ENCODE measurements at regions not wholly inside any gene's neighbourhood (a gene's known extent, or its start where the extent isn't known, plus 50 kb on each side); places are given as distances from the start of the nearest gene placed in this dataset.

DNA sequence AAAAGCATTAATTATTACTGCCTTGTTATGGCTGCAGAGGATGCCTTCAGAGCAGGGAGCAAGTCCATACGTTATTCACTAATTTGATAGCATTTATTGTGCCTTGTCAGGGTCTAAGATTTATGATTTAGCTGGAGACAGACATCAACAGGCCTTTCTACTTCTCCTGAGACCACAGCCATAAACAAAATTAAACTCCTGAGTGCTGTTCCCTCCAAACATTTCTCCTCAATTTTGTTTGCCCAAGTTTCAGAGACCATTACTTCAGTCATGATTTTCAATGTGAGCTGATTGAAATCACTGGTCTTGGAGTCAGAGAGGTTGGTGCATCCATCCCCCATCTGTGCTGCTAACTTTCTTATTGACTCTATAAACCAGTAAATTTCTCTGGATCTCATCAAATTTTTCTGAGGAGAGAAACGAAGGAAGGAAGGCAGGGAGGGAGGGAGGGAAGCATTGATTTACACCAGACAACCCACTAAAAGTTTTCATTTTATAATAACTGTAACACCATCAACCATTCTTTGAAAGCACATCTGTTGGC is 423.6 kb upstream of the CDH11 start:
- Mint-ChIP-seq H3K36me3 (ENCODE audit: low read depth) (no peaks in the 10 kb centered on the region), H3K4me3 (no peak overlapping the region), H3K27me3 (ENCODE audit: insufficient read depth) (no peaks in the 10 kb centered on the region), H3K4me1 (ENCODE audit: low read depth) (no peaks in the 10 kb centered on the region), H3K27ac (no peak overlapping the region), H3K9me3 (peaks cover 3% of the 10 kb centered on the region)
- DNase-seq (ENCODE audit: low spot score) = no peak
- intact Hi-C loops (cut with micrococcal nuclease) = no loop called here

DNA sequence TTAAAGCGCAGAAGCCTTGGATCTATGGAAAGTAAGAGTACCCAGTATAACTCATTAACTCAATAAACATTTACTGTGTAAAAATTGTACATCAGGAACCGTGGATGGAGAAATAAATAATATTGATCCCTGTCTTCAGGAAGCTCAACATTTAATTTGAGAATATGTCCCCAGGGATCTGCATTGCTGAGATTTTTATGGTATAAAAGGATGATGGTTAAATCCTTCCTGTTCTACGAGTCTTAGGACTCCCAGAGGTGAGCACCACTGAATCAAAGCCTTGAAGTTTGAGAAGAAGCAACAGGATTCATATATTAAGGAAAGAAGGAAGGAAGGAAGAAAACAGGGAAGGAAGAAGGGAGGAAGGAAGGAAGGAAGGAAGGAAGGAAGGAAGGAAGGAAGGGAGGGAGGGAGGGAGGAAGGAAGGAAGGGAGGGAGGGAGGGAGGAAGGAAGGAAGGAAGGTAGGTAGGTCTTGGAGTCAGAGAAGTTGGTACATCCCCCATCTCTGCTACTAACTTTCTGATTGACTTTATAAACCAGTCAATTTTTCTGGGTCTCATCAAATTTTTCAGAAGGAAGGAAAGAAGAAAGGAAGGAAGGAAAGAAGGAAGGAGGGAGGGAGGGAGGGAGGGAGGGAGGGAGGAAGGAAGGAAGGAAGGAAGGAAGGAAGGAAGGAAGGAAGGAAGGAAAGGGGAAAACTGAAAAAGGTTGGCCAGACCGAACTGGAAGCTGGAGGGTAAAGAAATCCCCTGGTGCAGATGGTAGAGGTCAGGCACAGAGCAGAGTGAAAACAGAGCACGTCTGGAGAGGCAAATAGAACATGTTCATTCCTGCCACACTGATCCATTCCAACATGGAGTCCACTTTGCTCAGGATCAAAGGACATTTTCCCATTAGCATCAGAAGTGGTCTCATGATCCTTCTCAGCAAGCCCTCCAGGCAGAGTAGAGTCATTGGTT is 422.2 kb upstream of the CDH11 start:
- H3K36me3 Mint-ChIP-seq (ENCODE audit: low read depth) = no peaks in the 10 kb centered on the region
- DNase-seq (ENCODE audit: low spot score) = no peak
- H3K4me1 Mint-ChIP-seq (ENCODE audit: low read depth) = no peaks in the 10 kb centered on the region
- H3K9me3 Mint-ChIP-seq = peaks cover 5% of the 10 kb centered on the region
- no peak overlapping the region for H3K27ac Mint-ChIP-seq
- no peak overlapping the region for H3K4me3 Mint-ChIP-seq
- H3K27me3 Mint-ChIP-seq (ENCODE audit: insufficient read depth) = no peaks in the 10 kb centered on the region
- intact Hi-C loops (cut with micrococcal nuclease) = no loop called here

DNA sequence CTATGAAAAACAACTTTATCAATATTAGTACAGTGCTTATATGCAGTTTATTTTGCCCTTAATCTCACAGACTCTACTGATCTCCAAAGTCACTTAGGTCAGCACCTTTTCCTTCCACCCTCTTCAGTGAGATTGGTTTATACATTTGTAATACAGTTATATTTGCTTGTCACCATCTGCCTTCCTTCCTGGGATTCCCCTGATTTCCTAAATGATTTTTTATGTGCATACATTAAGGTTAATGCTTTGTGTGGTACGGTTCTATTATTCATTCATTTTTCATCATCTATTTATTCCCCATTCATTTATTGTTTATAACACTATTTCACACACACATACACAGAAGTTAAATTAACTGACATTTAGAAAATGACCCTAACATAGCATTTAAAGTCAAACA is 419.8 kb upstream of the CDH11 start:
- no peaks in the 10 kb centered on the region for H3K4me1 Mint-ChIP-seq (ENCODE audit: low read depth)
- no peaks in the 10 kb centered on the region for H3K36me3 Mint-ChIP-seq (ENCODE audit: low read depth)
- no peak for DNase-seq (ENCODE audit: low spot score)
- no peak overlapping the region for H3K4me3 Mint-ChIP-seq
- H3K9me3 Mint-ChIP-seq = peaks cover 5% of the 10 kb centered on the region
- no peaks in the 10 kb centered on the region for H3K27me3 Mint-ChIP-seq (ENCODE audit: insufficient read depth)
- H3K27ac Mint-ChIP-seq = no peak overlapping the region
- intact Hi-C loops (cut with micrococcal nuclease) = no loop called here

DNA sequence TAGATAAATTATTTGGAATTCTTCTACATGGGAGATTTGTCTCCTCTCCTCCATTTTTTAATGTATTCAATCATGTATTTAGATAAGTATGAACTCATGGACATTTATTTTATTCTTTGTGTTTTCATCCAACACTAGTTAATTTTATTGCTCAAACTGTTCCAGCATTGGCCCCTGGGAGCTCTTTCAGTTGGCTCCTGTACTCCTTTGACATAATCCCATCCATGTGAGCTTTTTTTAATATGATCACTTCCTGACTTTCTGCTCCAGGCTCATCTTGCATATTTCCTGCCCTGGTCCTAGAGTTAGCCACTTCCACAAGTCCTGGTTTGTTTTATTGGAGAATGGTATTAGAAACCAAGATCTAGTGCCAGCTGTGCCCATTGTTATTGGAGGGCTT is 419.0 kb upstream of the CDH11 start:
- DNase-seq (ENCODE audit: low spot score) = no peak
- Mint-ChIP-seq H3K27me3 (ENCODE audit: insufficient read depth) (no peaks in the 10 kb centered on the region), H3K9me3 (peaks cover 5% of the 10 kb centered on the region), H3K4me1 (ENCODE audit: low read depth) (no peaks in the 10 kb centered on the region), H3K4me3 (no peak overlapping the region), H3K27ac (no peak overlapping the region), H3K36me3 (ENCODE audit: low read depth) (no peaks in the 10 kb centered on the region)
- intact Hi-C loops (cut with micrococcal nuclease) = no loop called here

DNA sequence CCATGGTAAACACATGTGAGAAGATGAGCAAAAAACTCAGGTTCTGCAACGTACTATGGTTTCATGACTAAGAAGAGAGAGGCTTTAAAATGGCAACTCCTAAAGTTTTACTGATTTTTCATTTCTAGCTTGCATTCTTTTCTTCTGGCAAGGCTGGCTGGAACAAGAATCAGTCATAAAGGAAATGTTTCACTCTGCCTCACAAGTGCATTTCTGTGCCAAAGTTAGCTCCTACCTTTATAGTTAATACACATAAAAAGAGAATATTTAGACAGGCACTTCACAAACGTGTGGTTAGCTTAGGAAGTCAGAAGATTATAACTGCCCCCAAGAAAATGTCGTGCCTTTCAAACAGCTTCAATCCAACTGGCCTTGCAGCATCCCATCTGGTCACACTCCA is 417.1 kb upstream of the CDH11 start:
- Mint-ChIP-seq H3K4me3 (no peak overlapping the region), H3K9me3 (peaks cover 9% of the 10 kb centered on the region), H3K27ac (no peak overlapping the region), H3K36me3 (ENCODE audit: low read depth) (no peaks in the 10 kb centered on the region), H3K4me1 (ENCODE audit: low read depth) (no peaks in the 10 kb centered on the region), H3K27me3 (ENCODE audit: insufficient read depth) (no peaks in the 10 kb centered on the region)
- intact Hi-C loops (cut with micrococcal nuclease) = no loop called here
- DNase-seq (ENCODE audit: low spot score) = no peak

DNA sequence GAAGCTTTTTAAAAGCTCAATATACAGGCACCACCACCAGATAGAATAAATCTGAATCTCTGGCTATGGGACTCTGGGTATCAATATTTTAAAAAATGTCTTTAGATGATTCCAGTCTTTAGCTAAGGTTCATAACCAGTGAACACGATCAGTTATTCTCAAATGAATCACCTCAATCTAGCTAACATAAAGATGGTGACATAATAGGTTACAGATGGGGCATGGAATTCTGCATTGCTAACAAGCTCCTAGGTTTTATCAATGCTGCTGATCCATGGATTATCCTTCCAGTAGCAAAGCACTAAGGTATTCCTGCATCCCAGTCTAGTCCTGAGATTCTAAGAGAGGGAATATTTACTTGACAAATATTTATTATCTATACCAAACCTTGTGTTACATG is 415.5 kb upstream of the CDH11 start:
- no peak for DNase-seq (ENCODE audit: low spot score)

DNA sequence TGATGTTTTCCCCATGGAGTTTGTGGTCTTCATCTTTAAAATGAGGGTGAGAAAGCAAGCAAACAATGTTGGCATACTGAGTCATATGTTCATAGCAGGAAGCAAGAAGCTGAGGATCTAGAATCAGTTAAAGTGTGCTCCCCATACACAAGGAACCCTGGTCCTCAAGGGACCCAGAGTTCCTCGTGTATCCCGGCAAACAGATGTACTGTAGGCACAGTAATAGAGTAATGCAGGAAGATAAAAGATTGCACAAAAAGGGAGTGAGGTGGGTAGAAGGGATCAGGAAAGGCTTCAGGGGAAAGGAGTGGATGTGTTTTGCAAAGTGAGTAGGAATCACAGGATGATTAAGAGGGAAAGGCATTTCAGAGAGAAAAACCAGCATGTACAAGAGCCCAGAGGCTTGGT is 412.3 kb upstream of the CDH11 start:
- H3K4me3 Mint-ChIP-seq = no peak overlapping the region
- intact Hi-C loops (cut with micrococcal nuclease) = no loop called here

More for the DNA sequence above, 415.5 kb upstream of the CDH11 start:
- Mint-ChIP-seq H3K27me3 (ENCODE audit: insufficient read depth) (no peaks in the 10 kb centered on the region), H3K9me3 (peaks cover 7% of the 10 kb centered on the region), H3K27ac (no peak overlapping the region), H3K36me3 (ENCODE audit: low read depth) (no peaks in the 10 kb centered on the region), H3K4me1 (ENCODE audit: low read depth) (no peaks in the 10 kb centered on the region), H3K4me3 (no peak overlapping the region)
- intact Hi-C loops (cut with micrococcal nuclease) = no loop called here

DNA sequence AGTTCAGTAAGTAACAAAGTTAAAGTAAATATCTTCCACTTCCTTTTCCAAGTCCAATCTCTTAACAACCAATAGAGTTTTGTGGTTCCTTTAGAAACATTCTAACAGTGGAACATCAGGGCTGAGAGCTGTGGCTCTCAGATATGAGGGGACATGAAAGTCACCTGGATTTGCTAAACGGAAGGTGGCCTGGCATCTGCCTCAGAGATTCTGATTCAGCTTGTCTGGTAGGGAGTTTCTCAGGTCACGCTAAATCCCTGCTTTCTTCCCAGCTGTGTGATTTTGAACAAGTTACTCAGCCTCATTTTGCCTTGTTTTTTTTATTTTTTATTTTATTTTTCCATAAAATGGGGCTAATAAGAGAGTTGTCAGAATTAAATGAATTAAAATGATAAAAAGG is 411.0 kb upstream of the CDH11 start:
- H3K36me3 Mint-ChIP-seq (ENCODE audit: low read depth) = no peaks in the 10 kb centered on the region
- H3K4me1 Mint-ChIP-seq (ENCODE audit: low read depth) = no peaks in the 10 kb centered on the region
- no peak overlapping the region for H3K4me3 Mint-ChIP-seq
- H3K27me3 Mint-ChIP-seq (ENCODE audit: insufficient read depth) = no peaks in the 10 kb centered on the region
- no peak for DNase-seq (ENCODE audit: low spot score)
- no peak overlapping the region for H3K27ac Mint-ChIP-seq
- peaks cover 10% of the 10 kb centered on the region for H3K9me3 Mint-ChIP-seq
- intact Hi-C loops (cut with micrococcal nuclease) = no loop called here

More for the DNA sequence above, 412.3 kb upstream of the CDH11 start:
- no peaks in the 10 kb centered on the region for H3K4me1 Mint-ChIP-seq (ENCODE audit: low read depth)
- no peaks in the 10 kb centered on the region for H3K36me3 Mint-ChIP-seq (ENCODE audit: low read depth)
- no peak for DNase-seq (ENCODE audit: low spot score)
- no peaks in the 10 kb centered on the region for H3K27me3 Mint-ChIP-seq (ENCODE audit: insufficient read depth)
- H3K9me3 Mint-ChIP-seq = peaks cover 10% of the 10 kb centered on the region
- no peak overlapping the region for H3K27ac Mint-ChIP-seq

DNA sequence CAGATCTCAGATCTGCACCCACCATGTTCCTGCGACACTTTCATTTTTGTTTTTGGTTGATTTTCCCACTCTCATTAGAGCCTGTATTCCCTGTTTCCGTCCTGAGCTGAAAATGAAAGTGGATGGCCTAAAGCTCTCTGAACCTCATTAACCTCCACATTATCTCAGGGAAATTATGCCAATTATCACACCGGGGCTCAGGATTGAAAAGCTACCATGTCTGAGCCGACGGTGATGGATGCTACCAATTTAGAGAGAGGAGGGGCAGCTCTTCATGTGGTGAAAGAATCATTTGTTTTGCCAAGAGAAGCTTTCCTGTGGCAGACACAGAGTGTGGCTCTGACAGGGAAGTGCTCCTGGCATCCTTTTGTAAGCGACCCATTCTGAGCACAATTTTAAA is 410.4 kb upstream of the CDH11 start:
- H3K9me3 Mint-ChIP-seq = peaks cover 10% of the 10 kb centered on the region
- no peaks in the 10 kb centered on the region for H3K27me3 Mint-ChIP-seq (ENCODE audit: insufficient read depth)
- H3K27ac Mint-ChIP-seq = no peak overlapping the region
- no peak for DNase-seq (ENCODE audit: low spot score)
- intact Hi-C loops (cut with micrococcal nuclease) = no loop called here
- H3K4me3 Mint-ChIP-seq = no peak overlapping the region
- H3K4me1 Mint-ChIP-seq (ENCODE audit: low read depth) = no peaks in the 10 kb centered on the region
- H3K36me3 Mint-ChIP-seq (ENCODE audit: low read depth) = no peaks in the 10 kb centered on the region

DNA sequence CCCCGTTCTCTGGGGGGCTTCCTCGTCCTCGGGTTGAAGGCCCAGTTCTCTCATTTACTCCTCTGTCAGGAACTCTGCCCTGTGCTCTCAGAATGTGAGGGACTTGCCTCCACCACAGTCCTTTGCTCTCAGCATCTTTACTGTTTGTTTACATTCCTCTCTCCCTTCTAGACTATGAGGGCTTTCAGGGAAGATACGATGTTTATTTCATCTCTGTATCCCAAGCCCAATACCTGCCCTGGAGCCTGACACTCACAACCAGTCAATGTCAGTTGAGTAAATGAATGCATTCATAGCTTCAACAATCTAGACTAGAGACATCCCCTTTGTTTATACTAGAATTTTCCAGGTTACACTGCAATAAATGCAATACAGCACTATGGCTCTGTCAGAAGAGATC is 409.6 kb upstream of the CDH11 start:
- H3K4me1 Mint-ChIP-seq (ENCODE audit: low read depth) = no peaks in the 10 kb centered on the region
- no peak overlapping the region for H3K27ac Mint-ChIP-seq
- H3K9me3 Mint-ChIP-seq = peaks cover 10% of the 10 kb centered on the region
- no peak for DNase-seq (ENCODE audit: low spot score)
- no peaks in the 10 kb centered on the region for H3K36me3 Mint-ChIP-seq (ENCODE audit: low read depth)
- no peak overlapping the region for H3K4me3 Mint-ChIP-seq
- H3K27me3 Mint-ChIP-seq (ENCODE audit: insufficient read depth) = no peaks in the 10 kb centered on the region
- intact Hi-C loops (cut with micrococcal nuclease) = no loop called here

DNA sequence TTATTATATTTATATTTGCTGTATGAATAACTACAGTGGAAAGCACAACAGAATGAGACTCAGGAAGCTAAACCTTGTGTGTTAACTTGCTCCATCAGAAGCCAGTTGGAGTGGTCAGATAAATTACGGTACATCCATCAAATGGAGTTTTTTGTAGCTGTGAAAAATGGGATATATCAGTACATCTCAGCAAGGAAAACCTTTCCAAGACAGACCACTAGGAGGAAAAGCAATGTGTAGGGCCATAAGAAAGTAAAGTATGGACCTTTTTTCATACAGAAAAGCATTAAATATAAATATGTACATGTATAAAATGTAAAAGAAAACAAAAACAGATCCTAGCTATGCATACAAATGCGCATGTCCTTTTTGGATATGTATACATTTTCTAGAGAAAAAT is 403.8 kb upstream of the CDH11 start:
- peaks cover under 1% of the 10 kb centered on the region for H3K9me3 Mint-ChIP-seq
- no peak for DNase-seq (ENCODE audit: low spot score)
- no peak overlapping the region for H3K27ac Mint-ChIP-seq
- no peaks in the 10 kb centered on the region for H3K36me3 Mint-ChIP-seq (ENCODE audit: low read depth)
- H3K4me3 Mint-ChIP-seq = no peak overlapping the region
- intact Hi-C loops (cut with micrococcal nuclease) = no loop called here
- H3K4me1 Mint-ChIP-seq (ENCODE audit: low read depth) = no peaks in the 10 kb centered on the region
- H3K27me3 Mint-ChIP-seq (ENCODE audit: insufficient read depth) = no peaks in the 10 kb centered on the region

DNA sequence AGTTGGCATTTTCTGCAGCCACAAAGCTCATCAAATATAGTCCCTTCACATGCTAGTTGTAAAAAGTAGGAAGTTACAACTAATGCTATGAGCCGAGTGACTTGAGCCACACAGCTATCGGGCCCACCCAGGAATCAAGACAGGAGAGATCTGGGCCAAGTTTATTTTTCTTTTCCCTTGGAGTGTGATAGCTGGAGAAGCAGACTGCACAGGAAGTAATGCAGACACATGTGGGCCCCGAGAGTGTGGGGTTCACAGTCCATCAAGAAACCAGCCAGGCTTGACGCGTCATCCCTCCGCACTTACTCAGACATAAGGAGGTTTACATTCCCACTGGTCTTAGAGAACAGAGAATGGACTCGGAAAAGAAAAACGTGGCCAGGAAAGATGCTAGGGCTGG is 403.1 kb upstream of the CDH11 start:
- intact Hi-C loops (cut with micrococcal nuclease) = no loop called here
- no peaks in the 10 kb centered on the region for H3K36me3 Mint-ChIP-seq (ENCODE audit: low read depth)

DNA sequence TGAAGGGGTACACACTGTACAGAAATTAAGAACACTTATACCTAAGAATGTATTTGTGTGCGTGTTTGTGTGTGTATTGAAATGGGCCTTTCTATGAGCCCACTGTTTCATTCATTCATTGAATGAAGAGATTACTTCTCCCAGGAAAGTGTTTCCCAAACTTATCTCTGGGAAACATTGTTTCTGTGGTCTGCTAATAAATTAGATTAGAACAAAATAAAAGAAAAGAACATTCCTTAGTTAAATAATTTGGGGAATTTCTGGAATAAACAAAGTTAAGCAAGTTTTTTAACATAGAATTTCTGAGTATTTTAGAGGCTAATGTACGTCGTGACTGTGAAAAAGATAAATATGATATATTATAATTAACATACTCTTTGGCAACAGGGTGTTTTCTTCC is 402.4 kb upstream of the CDH11 start:
- no peaks in the 10 kb centered on the region for H3K9me3 Mint-ChIP-seq
- DNase-seq (ENCODE audit: low spot score) = no peak
- H3K27me3 Mint-ChIP-seq (ENCODE audit: insufficient read depth) = no peaks in the 10 kb centered on the region
- H3K27ac Mint-ChIP-seq = no peak overlapping the region
- H3K4me1 Mint-ChIP-seq (ENCODE audit: low read depth) = no peaks in the 10 kb centered on the region
- H3K4me3 Mint-ChIP-seq = no peak overlapping the region
- intact Hi-C loops (cut with micrococcal nuclease) = no loop called here
- no peaks in the 10 kb centered on the region for H3K36me3 Mint-ChIP-seq (ENCODE audit: low read depth)

More for the DNA sequence above, 403.1 kb upstream of the CDH11 start:
- no peak for DNase-seq (ENCODE audit: low spot score)
- Mint-ChIP-seq H3K4me1 (ENCODE audit: low read depth) (no peaks in the 10 kb centered on the region), H3K9me3 (no peaks in the 10 kb centered on the region), H3K27ac (no peak overlapping the region), H3K27me3 (ENCODE audit: insufficient read depth) (no peaks in the 10 kb centered on the region), H3K4me3 (no peak overlapping the region)
